Stimulated activated naive CD4-positive, alpha-beta T cell (primary cell): ENCODE measurements at regions not wholly inside any gene's neighbourhood (a gene's known extent, or its start where the extent isn't known, plus 50 kb on each side); places are given as distances from the start of the nearest gene placed in this dataset.

ENCODE experiments used
- DNase-seq, 6 experiments: peaks; one replicate each; lab custom pipeline; 2025; lab: John Stamatoyannopoulos, UW

GRCh38 chrX:82081027-82081426 lies 879.1 kb downstream of the SH3BGRL start:
- no peak for DNase-seq

GRCh38 chrX:82087699-82088098 lies 885.8 kb downstream of the SH3BGRL start:
- DNase-seq = no peak

DNA sequence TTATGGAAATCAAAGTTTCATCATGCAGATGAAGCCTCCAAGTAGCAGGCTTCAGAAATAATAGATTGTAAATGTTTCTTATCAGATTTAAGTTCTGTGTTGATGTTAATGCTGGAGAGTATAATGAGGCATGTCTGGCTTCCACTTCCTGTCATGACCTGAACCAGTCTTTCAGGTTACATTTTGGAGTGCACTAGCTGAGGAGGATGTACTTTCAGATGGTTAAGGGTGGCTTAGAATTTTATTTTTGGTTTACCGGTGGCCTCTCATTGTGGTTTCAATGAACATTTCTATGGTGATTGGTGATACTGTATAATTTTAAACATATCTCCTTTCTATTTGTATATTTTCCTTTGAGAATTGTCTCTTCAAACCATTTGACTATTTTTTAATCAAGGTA lies 890.4 kb downstream of the SH3BGRL start:
- DNase-seq = peak in 1 of 6 experiments; percentile 1

GRCh38 chrX:82125103-82125502 lies 923.2 kb downstream of the SH3BGRL start:
- no peak for DNase-seq

- no peak for DNase-seq
Observed at GRCh38 chrX:82127228-82128123, 925.6 kb downstream of the SH3BGRL start.

- no peak for DNase-seq
Observed at GRCh38 chrX:82134378-82134777, 932.5 kb downstream of the SH3BGRL start.

- DNase-seq = peak in 4 of 6 experiments; percentile 0 to 59 (median 35)
Observed at GRCh38 chrX:82141942-82142341, 940.0 kb downstream of the SH3BGRL start.

- DNase-seq = no peak
Observed at GRCh38 chrX:82161195-82161594, 959.3 kb downstream of the SH3BGRL start.

GRCh38 chrX:82163701-82164100 lies 961.8 kb downstream of the SH3BGRL start:
- no peak for DNase-seq

DNA sequence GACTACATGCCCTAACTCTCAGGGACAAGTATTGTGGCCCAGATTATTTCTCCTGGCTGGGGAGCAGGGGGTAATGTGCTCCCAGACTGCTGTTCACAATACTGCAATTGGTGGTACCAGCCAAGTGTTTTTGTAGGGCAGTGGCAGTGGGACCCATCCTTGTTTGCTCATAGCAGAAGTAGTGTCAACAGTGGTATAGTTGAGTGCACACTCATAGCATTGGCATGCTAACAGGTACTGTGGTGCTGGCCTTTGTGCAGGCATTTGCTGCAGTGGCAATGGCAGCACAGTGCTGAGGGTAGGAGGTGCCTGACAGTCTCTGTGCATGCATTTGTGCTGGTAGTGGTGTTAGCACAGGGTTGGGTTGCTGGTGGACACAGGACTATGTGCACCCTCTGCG lies 995.0 kb downstream of the SH3BGRL start:
- no peak for DNase-seq

DNA sequence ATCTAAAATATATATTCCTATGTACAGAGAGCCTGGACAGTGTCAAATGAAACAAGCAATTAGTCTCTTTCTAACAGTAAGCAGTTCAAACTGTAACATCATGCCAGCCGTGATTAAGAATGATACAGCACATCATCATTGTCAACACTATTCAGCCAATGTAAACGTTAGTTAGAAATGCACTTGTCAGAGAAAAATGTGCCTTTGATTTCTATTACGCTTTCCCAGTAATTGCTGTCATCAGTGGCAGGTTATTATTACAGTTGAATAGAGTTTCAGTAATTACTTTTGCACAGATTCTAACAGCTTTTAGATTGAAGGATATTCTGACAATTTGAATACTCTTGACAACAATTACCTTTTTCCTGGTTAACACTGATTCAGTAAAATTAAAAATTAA lies 1007.1 kb downstream of the SH3BGRL start:
- no peak for DNase-seq

- peak in 2 of 6 experiments; percentile 14 to 39 for DNase-seq
Observed at GRCh38 chrX:82218361-82218760, 1016.5 kb downstream of the SH3BGRL start.

- no peak for DNase-seq
Observed at GRCh38 chrX:82219129-82219528, 1017.2 kb downstream of the SH3BGRL start.

GRCh38 chrX:82224961-82225360 lies 1023.1 kb downstream of the SH3BGRL start:
- DNase-seq = no peak

- no peak for DNase-seq
Observed at GRCh38 chrX:82230013-82230412, 1028.1 kb downstream of the SH3BGRL start.

DNA sequence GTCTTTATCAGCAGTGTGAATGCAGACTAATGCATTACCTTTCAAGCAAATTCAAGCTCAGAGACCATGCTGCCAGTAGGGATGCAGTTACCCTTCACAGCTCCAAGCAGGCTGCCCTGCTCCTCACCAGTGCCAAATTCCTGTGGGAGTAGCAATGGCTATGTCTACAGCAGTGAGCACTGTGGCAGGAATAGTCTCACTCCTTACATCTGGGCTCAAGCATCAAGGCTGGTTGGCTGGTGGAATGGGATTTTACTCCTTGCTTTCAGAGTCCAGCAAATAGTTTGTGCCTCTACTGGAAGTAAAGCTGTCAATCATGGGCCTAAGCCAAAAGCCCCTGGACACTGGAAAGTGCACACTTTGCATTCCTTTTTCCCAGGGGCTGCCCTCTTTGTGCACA lies 1030.8 kb downstream of the SH3BGRL start:
- DNase-seq = no peak

- no peak for DNase-seq
Observed at GRCh38 chrX:82237328-82237727, 1035.4 kb downstream of the SH3BGRL start.
